HL-60 (cell line): ENCODE measurements at regions not wholly inside any gene's neighbourhood (a gene's known extent, or its start where the extent isn't known, plus 50 kb on each side); places are given as distances from the start of the nearest gene placed in this dataset.

Experiments used
- DNase-seq, 2 experiments: peaks; one replicate each; pipeline ENCODE4 v3.0.0-alpha.2; 2010 to 2020; ENCODE audit warnings: low read depth in 1 of 2, low spot score in 1 of 2
- H3K27ac ChIP-seq: fragments of 250-450 bp; sonication (Bioruptor Pico); replicated peaks from 2 replicates; pipeline ENCODE4 v1.5.1; 2020; ENCODE audit warnings: mild to moderate bottlenecking, moderate library complexity
- H3K27me3 ChIP-seq: fragments of 250-450 bp; sonication (Bioruptor Pico); 2 replicates; pipeline ENCODE4 v1.5.1; 2021; ENCODE audit warnings: mild to moderate bottlenecking, moderate library complexity; ENCODE audit not compliant: insufficient read depth, poor library complexity, severe bottlenecking
- H3K4me3 ChIP-seq: replicated peaks from 2 replicates; pipeline ENCODE4 v1.5.1; 2011; ENCODE audit warnings: mild to moderate bottlenecking, control low read depth, low read length; ENCODE audit not compliant: insufficient read depth
- GABPA ChIP-seq: IDR thresholded peaks from 2 replicates; pipeline ENCODE4 v1.6.1; 2012; ENCODE audit warnings: low read depth
- POLR2AphosphoS5 ChIP-seq: IDR thresholded peaks from 2 replicates; pipeline ENCODE4 v1.6.1; 2012; ENCODE audit warnings: low read depth
- SPI1 ChIP-seq: IDR thresholded peaks from 2 replicates; pipeline ENCODE4 v1.6.1; 2012; ENCODE audit warnings: low read depth, mild to moderate bottlenecking, borderline replicate concordance
- TF ChIP-seq, protein P1 (sequence below): IDR thresholded peaks from one replicate; pipeline ENCODE4 v1.5.1; 2011; ENCODE audit warnings: low read length, control low read depth, inconsistent platforms; ENCODE audit not compliant: insufficient read depth
- TF ChIP-seq, protein P2 (sequence below): IDR thresholded peaks from 2 replicates; pipeline ENCODE4 v1.6.1; 2012; ENCODE audit warnings: low read depth; ENCODE audit not compliant: insufficient replicate concordance

DNA sequence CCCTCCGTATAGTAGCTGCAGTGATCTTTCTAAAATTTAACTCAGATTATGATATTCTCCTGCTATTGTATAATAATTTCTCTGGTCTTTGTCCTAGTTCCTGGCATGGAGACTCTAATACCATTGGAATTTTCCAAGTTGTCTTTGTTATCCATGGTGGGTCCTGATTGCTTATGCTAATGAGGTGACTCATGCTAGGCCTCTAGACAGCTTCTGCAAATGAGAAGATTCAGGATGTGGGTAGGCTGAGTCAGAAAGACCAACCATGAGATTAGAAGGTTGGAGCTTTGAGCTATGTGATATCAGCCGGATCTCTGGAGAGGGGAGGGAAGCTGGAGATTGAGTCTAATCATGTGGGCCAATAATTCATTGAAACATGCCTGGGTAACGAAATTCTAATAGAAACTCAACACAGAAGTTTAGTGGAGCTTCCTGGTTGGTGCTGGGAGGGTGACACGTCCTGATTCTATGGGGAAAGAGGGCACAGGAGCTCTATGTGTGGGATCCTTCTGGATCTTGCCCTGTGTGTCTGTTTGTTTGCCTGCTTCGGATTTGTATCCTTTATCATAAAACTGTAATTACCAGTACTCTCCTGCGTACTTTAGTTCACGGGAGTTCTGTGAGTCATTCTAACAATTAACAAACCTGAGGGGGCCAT lies 73.2 kb upstream of the CNIH3 start:
- Histone ChIP-seq H3K27ac (no peak overlapping the region), H3K4me3 (no peak overlapping the region), H3K27me3 (no peaks in the 10 kb centered on the region)
- TF ChIP-seq, protein P1, sequence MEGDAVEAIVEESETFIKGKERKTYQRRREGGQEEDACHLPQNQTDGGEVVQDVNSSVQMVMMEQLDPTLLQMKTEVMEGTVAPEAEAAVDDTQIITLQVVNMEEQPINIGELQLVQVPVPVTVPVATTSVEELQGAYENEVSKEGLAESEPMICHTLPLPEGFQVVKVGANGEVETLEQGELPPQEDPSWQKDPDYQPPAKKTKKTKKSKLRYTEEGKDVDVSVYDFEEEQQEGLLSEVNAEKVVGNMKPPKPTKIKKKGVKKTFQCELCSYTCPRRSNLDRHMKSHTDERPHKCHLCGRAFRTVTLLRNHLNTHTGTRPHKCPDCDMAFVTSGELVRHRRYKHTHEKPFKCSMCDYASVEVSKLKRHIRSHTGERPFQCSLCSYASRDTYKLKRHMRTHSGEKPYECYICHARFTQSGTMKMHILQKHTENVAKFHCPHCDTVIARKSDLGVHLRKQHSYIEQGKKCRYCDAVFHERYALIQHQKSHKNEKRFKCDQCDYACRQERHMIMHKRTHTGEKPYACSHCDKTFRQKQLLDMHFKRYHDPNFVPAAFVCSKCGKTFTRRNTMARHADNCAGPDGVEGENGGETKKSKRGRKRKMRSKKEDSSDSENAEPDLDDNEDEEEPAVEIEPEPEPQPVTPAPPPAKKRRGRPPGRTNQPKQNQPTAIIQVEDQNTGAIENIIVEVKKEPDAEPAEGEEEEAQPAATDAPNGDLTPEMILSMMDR, result no peak
- TF ChIP-seq POLR2AphosphoS5 (no peak), SPI1 (no peak), GABPA (no peak)
- TF ChIP-seq, protein P2, sequence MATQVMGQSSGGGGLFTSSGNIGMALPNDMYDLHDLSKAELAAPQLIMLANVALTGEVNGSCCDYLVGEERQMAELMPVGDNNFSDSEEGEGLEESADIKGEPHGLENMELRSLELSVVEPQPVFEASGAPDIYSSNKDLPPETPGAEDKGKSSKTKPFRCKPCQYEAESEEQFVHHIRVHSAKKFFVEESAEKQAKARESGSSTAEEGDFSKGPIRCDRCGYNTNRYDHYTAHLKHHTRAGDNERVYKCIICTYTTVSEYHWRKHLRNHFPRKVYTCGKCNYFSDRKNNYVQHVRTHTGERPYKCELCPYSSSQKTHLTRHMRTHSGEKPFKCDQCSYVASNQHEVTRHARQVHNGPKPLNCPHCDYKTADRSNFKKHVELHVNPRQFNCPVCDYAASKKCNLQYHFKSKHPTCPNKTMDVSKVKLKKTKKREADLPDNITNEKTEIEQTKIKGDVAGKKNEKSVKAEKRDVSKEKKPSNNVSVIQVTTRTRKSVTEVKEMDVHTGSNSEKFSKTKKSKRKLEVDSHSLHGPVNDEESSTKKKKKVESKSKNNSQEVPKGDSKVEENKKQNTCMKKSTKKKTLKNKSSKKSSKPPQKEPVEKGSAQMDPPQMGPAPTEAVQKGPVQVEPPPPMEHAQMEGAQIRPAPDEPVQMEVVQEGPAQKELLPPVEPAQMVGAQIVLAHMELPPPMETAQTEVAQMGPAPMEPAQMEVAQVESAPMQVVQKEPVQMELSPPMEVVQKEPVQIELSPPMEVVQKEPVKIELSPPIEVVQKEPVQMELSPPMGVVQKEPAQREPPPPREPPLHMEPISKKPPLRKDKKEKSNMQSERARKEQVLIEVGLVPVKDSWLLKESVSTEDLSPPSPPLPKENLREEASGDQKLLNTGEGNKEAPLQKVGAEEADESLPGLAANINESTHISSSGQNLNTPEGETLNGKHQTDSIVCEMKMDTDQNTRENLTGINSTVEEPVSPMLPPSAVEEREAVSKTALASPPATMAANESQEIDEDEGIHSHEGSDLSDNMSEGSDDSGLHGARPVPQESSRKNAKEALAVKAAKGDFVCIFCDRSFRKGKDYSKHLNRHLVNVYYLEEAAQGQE, result no peak
- peak; percentile 26 to 56 for DNase-seq

DNA sequence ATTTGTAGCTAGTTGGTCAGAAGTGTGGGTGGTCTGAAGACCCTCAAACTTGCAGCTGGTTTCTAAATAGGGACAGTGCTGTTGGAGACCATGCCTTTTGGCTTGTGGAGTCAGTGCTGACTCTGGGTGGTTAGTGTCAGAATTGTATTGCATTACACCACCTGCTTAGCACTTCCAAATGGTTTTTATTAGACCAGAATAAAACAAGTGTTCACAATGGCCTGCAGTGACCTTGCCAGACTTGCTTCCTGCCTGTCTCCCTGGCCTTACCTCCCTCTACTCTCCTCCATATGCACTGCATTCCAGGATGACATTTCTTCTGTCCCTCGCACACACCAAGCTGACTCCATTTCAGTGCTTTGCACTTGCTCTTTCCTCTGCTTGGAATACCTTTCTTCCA lies 72.7 kb upstream of the CNIH3 start:
- no peak for TF ChIP-seq POLR2AphosphoS5
- TF ChIP-seq, protein P2, result no peak
- TF ChIP-seq, protein P1, result no peak
- no peak for TF ChIP-seq GABPA
- TF ChIP-seq SPI1, result no peak
- no peaks in the 10 kb centered on the region for H3K27me3 ChIP-seq
- no peak overlapping the region for H3K27ac ChIP-seq
- no peak for DNase-seq
- H3K4me3 ChIP-seq, result no peak overlapping the region

DNA sequence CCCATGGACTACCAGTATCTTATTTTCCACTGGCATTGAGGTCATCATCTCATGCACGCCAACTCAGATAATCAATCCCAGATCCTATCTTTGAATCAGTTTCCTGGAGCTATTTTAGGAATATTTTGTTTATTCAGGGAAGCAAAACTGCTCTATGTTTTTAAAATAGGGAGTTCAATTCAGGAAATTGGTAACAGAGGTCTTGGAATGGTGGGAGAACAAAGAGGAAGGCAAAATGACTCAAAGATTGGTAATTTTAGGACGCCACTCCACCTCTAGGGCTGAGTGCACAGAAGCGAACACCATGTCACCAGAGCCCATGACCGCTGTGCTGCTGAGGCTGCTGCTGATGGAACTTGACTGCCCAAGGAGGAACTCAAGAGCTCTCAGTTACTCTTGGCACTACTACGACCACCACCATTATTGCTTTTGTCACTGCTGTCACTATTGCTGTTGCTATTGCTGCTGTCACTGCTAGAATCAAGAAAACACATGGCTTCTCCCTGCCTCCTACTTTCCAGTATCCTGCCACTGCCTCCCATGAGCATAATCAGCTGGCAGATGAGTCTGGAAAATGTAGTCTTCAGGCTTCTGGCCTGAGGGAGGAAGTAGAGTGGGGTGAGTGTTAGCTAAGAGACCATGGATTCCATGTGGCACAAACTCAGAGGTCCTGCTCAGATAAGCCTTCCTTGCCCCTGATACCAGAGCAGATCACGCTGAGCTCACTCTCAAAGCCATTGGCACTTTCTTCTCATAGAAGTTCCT lies 71.6 kb upstream of the CNIH3 start:
- TF ChIP-seq POLR2AphosphoS5 (no peak), SPI1 (no peak; the same call in 1 of the 2 replicates), GABPA (no peak)
- TF ChIP-seq, protein P2, result no peak
- TF ChIP-seq, protein P1, result no peak
- no peak overlapping the region for H3K4me3 ChIP-seq

More for the DNA sequence above, 71.6 kb upstream of the CNIH3 start:
- no peak overlapping the region for H3K27ac ChIP-seq
- H3K27me3 ChIP-seq, result no peaks in the 10 kb centered on the region
- no peak for DNase-seq
